ENCODE measurements at regions not wholly inside any gene's neighbourhood (a gene's known extent, or its start where the extent isn't known, plus 50 kb on each side); places are given as distances from the start of the nearest gene placed in this dataset.

GRCh38 chr12:4223273-4223845 is 50.2 kb upstream of the CCND2 start:
- DNase-seq (ENCODE audit: low spot score): no peak

- DNase-seq (ENCODE audit: low spot score): no peak
Observed at GRCh38 chr12:4221258-4221620, 52.3 kb upstream of the CCND2 start.

- DNase-seq (ENCODE audit: low spot score): no peak
Observed at GRCh38 chr12:4220536-4221257, 52.9 kb upstream of the CCND2 start.

GRCh38 chr12:4217091-4217490 is 56.5 kb upstream of the CCND2 start:
- no peak for DNase-seq (ENCODE audit: low spot score)

- no peak for DNase-seq (ENCODE audit: low spot score)
Observed at GRCh38 chr12:4216187-4216927, 57.2 kb upstream of the CCND2 start.

GRCh38 chr12:4215229-4216186 is 58.1 kb upstream of the CCND2 start:
- no peak for DNase-seq (ENCODE audit: low spot score)

GRCh38 chr12:4214877-4215228 is 58.7 kb upstream of the CCND2 start:
- no peak for DNase-seq (ENCODE audit: low spot score)

- no peak for DNase-seq (ENCODE audit: low spot score)
Observed at GRCh38 chr12:4213471-4213870, 60.1 kb upstream of the CCND2 start.

GRCh38 chr12:4212845-4213244 is 60.7 kb upstream of the CCND2 start:
- DNase-seq (ENCODE audit: low spot score): no peak

- no peak for DNase-seq (ENCODE audit: low spot score)
Observed at GRCh38 chr12:4211372-4211771, 62.2 kb upstream of the CCND2 start.

GRCh38 chr12:4210183-4210582 is 63.4 kb upstream of the CCND2 start:
- DNase-seq (ENCODE audit: low spot score): no peak

GRCh38 chr12:4206470-4206869 is 67.1 kb upstream of the CCND2 start:
- DNase-seq (ENCODE audit: low spot score): no peak

- DNase-seq (ENCODE audit: low spot score): no peak
Observed at GRCh38 chr12:4203772-4204376, 69.7 kb upstream of the CCND2 start.

- DNase-seq (ENCODE audit: low spot score): no peak
Observed at GRCh38 chr12:4202918-4203317, 70.6 kb upstream of the CCND2 start.

GRCh38 chr12:4202487-4202886 is 71.1 kb upstream of the CCND2 start:
- no peak for DNase-seq (ENCODE audit: low spot score)

GRCh38 chr12:4201333-4202100 is 72.0 kb upstream of the CCND2 start:
- DNase-seq (ENCODE audit: low spot score): no peak

GRCh38 chr12:4197922-4198763 is 75.4 kb upstream of the CCND2 start:
- DNase-seq (ENCODE audit: low spot score): no peak

GRCh38 chr12:4196805-4197420 is 76.6 kb upstream of the CCND2 start:
- DNase-seq (ENCODE audit: low spot score): no peak

- DNase-seq (ENCODE audit: low spot score): no peak
Observed at GRCh38 chr12:4194668-4195067, 78.9 kb upstream of the CCND2 start.

GRCh38 chr12:4193821-4194220 is 79.7 kb upstream of the CCND2 start:
- no peak for DNase-seq (ENCODE audit: low spot score)

Measured in HuH-7.5 (cell line).